Endothelial cell (in vitro differentiated cells): ENCODE measurements at regions not wholly inside any gene's neighbourhood (a gene's known extent, or its start where the extent isn't known, plus 50 kb on each side); places are given as distances from the start of the nearest gene placed in this dataset.

Source experiments
- DNase-seq: peaks from one replicate; pipeline ENCODE4 v3.0.0; 2021; ENCODE audit warnings: low spot score
- H3K27ac Mint-ChIP-seq: one replicate; pipeline ENCODE4 v1.8.0; 2021; ENCODE audit warnings: mixed read lengths, inconsistent platforms; ENCODE audit not compliant: unreplicated experiment
- H3K27me3 Mint-ChIP-seq: one replicate; pipeline ENCODE4 v1.8.0; 2021; ENCODE audit warnings: mild to moderate bottlenecking, moderate library complexity, mixed read lengths, inconsistent platforms; ENCODE audit not compliant: unreplicated experiment
- H3K36me3 Mint-ChIP-seq: one replicate; pipeline ENCODE4 v1.8.0; 2021; ENCODE audit warnings: mild to moderate bottlenecking, low read depth, mixed read lengths, inconsistent platforms; ENCODE audit not compliant: unreplicated experiment
- H3K4me1 Mint-ChIP-seq: one replicate; pipeline ENCODE4 v1.8.0; 2021; ENCODE audit warnings: mild to moderate bottlenecking, mixed read lengths, inconsistent platforms; ENCODE audit not compliant: unreplicated experiment
- H3K4me3 Mint-ChIP-seq: one replicate; pipeline ENCODE4 v1.8.0; 2021; ENCODE audit warnings: mild to moderate bottlenecking, mixed read lengths, inconsistent platforms; ENCODE audit not compliant: unreplicated experiment
- H3K9me3 Mint-ChIP-seq: one replicate; pipeline ENCODE4 v1.8.0; 2021; ENCODE audit warnings: mixed read lengths, inconsistent platforms; ENCODE audit not compliant: unreplicated experiment
- CTCF ChIP-seq: fragments of 200-600 bp; sonication (generic); IDR thresholded peaks from one replicate; pipeline ENCODE4 v1.5.0; 2021; ENCODE audit warnings: antibody characterized with exemption; ENCODE audit not compliant: unreplicated experiment

- no peak for TF ChIP-seq CTCF
- Mint-ChIP-seq H3K4me1 (no peaks in the 10 kb centered on the region), H3K27ac (no peak overlapping the region), H3K27me3 (no peaks in the 10 kb centered on the region), H3K9me3 (no peaks in the 10 kb centered on the region), H3K36me3 (no peaks in the 10 kb centered on the region), H3K4me3 (no peak overlapping the region)
- no peak for DNase-seq
Measured at GRCh38 chr9:86756576-86757381, 190.5 kb downstream of the GAS1 start.

DNA sequence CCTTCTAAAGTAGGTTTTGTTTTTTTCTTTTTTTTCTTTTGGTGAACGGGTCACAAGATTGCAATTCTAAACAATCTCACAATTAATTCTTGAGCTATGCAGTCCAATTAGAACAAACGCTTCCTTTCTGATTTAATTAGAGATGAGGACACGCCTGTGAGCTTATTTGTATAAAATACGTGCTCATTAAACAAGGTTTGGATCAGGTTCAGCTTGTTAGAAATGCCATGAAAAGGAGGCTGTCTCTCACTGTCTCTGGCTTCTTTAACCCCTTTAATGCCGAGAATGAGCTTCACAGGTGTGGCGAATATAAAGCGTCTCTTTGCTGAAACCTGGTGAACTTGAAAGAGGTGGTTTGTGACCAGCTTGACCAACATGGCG is 191.8 kb downstream of the GAS1 start:
- Mint-ChIP-seq H3K27me3 (no peaks in the 10 kb centered on the region), H3K36me3 (no peaks in the 10 kb centered on the region), H3K9me3 (no peaks in the 10 kb centered on the region), H3K4me3 (no peak overlapping the region), H3K27ac (no peak overlapping the region), H3K4me1 (no peaks in the 10 kb centered on the region)
- TF ChIP-seq CTCF = no peak
- no peak for DNase-seq

DNA sequence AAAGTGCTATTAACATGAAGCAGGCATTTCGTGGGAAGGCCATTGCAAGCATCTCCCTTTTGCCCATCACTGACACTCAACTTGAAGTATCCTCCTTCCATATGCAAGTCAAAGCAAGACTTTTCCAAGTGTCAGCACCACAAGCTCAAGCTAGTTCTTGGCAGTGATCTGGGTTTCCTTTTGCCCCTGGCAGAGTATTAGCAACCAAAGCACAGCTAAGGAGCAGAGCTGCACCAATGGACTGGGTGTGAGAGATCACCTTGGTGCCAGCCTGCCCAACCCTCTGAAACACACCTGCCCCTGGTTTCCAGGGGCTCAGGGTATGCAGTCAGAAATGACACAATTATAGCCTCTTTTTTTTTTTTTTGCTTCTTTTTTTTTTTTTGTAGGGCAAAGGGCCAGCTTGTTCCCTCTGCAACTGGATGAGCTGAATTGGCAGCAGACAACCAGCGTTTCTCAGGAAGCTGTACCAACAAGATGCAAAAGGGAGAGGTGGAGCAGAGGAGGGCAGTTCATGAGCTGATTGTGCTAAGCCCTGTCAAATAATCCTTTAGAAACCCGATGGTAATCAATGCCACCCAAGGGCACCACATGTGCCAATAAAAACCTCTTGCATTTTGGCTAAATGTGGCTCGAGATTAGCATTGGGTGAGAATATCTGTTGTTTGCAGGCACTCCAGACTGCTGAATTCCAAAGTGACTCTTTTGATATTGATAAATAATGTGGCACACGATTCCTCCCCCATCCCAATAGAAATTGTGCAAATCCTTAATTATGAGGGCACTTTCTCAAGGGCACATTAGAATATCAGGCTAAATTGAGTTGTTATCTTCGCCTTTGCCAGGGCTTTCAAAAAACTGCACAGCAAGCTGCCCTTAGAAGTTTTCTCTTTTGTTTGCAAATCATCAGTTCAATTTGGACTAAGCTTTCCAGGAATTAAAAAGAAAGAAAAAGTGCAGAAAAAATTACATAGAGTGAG is 192.4 kb downstream of the GAS1 start:
- H3K27me3 Mint-ChIP-seq = no peaks in the 10 kb centered on the region
- no peak overlapping the region for H3K4me3 Mint-ChIP-seq
- no peak for DNase-seq
- TF ChIP-seq CTCF = no peak
- no peaks in the 10 kb centered on the region for H3K36me3 Mint-ChIP-seq
- H3K27ac Mint-ChIP-seq = no peak overlapping the region
- H3K4me1 Mint-ChIP-seq = no peaks in the 10 kb centered on the region
- no peaks in the 10 kb centered on the region for H3K9me3 Mint-ChIP-seq

- no peaks in the 10 kb centered on the region for H3K9me3 Mint-ChIP-seq
- no peak for TF ChIP-seq CTCF
- no peak overlapping the region for H3K27ac Mint-ChIP-seq
- no peak for DNase-seq
- no peaks in the 10 kb centered on the region for H3K4me1 Mint-ChIP-seq
- no peaks in the 10 kb centered on the region for H3K36me3 Mint-ChIP-seq
- H3K4me3 Mint-ChIP-seq = no peak overlapping the region
- H3K27me3 Mint-ChIP-seq = no peaks in the 10 kb centered on the region
Measured at GRCh38 chr9:86753836-86754235, 193.5 kb downstream of the GAS1 start.
